Left ventricle myocardium inferior (tissue), 1 donor: ENCODE measurements at regions not wholly inside any gene's neighbourhood (a gene's known extent, or its start where the extent isn't known, plus 50 kb on each side); places are given as distances from the start of the nearest gene placed in this dataset.

Source experiments
- DNase-seq: peaks from one replicate; pipeline ENCODE4 v3.0.0-alpha.2; 2020
- H3K27ac ChIP-seq: fragments of 200-600 bp; replicated peaks from 2 replicates; pipeline ENCODE4 v1.8.0; 2021
- H3K27me3 ChIP-seq: fragments of 200-600 bp; 2 replicates; pipeline ENCODE4 v1.8.0; 2021; ENCODE audit warnings: low read depth
- H3K36me3 ChIP-seq: fragments of 200-600 bp; 2 replicates; pipeline ENCODE4 v1.8.0; 2021
- H3K4me1 ChIP-seq: fragments of 200-600 bp; 2 replicates; pipeline ENCODE4 v1.8.0; 2021
- H3K4me3 ChIP-seq: fragments of 200-600 bp; 2 replicates; pipeline ENCODE4 v1.8.0; 2021; ENCODE audit warnings: mild to moderate bottlenecking, moderate library complexity
- H3K9me3 ChIP-seq: fragments of 200-600 bp; replicated peaks from 2 replicates; pipeline ENCODE4 v1.8.0; 2021
- intact Hi-C: fragments of 100-400 bp; cut with micrococcal nuclease; formaldehyde crosslinking; loops from one replicate; pipeline ENCODE4 v1.11.0; 2022
- TF ChIP-seq, protein P1 (sequence below): fragments of 200-600 bp; IDR thresholded peaks from 2 replicates; pipeline ENCODE4 v1.8.0; 2021; ENCODE audit warnings: antibody characterized with exemption, mild to moderate bottlenecking, borderline replicate concordance
- donor health status: DM: no; HTN: yes; CAD: no; lungs with severe emphysema.

DNA sequence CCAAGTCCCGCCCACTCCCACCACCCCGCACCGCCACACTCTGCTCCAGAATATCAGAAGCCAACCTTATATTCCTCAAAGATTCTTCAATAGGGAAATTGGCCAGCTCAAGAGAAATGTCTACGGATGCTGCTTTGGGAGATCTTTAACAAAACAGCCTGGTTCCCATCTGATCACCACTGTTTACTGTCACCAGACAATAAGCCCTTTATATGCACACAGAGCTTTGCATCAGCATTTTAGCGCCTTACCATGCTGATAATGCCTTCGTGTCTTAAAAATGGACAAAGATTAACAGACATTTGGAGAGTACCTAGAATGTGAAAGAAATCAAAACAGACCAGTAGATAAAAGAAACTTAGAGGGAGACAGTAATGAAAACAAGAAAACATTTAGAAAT is 141.7 kb upstream of the SYT6 start:
- Histone ChIP-seq H3K9me3 (peaks cover 6% of the 10 kb centered on the region), H3K36me3 (no peaks in the 10 kb centered on the region), H3K4me3 (no peak overlapping the region), H3K27ac (no peak overlapping the region), H3K4me1 (no peaks in the 10 kb centered on the region), H3K27me3 (peaks cover 29% of the 10 kb centered on the region)
- DNase-seq = no peak
- intact Hi-C loops = no loop called here
- TF ChIP-seq, protein P1, sequence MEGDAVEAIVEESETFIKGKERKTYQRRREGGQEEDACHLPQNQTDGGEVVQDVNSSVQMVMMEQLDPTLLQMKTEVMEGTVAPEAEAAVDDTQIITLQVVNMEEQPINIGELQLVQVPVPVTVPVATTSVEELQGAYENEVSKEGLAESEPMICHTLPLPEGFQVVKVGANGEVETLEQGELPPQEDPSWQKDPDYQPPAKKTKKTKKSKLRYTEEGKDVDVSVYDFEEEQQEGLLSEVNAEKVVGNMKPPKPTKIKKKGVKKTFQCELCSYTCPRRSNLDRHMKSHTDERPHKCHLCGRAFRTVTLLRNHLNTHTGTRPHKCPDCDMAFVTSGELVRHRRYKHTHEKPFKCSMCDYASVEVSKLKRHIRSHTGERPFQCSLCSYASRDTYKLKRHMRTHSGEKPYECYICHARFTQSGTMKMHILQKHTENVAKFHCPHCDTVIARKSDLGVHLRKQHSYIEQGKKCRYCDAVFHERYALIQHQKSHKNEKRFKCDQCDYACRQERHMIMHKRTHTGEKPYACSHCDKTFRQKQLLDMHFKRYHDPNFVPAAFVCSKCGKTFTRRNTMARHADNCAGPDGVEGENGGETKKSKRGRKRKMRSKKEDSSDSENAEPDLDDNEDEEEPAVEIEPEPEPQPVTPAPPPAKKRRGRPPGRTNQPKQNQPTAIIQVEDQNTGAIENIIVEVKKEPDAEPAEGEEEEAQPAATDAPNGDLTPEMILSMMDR = no peak

DNA sequence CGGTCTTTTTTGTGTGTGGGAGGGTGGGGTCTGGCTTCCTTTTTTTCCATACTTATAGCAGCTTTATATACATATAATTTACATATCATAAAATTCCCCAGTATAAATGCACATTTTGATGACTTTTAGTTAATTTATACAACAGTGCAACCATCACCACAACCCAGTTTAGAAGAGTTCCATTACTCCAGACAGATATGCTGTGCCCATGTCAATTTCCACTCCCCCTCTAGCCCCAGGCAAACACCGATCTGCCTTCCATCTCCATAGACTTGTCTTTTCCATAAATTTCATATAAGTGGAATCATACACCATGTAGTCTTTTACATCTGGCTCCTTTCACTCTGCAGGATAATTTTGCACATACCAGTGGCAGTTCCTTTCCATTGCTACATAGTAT is 139.2 kb upstream of the SYT6 start:
- H3K4me3 ChIP-seq = no peak overlapping the region
- peaks cover 6% of the 10 kb centered on the region for H3K9me3 ChIP-seq
- H3K27me3 ChIP-seq = peaks cover 26% of the 10 kb centered on the region
- TF ChIP-seq, protein P1 = no peak
- no peaks in the 10 kb centered on the region for H3K4me1 ChIP-seq
- intact Hi-C loops = no loop called here
- no peaks in the 10 kb centered on the region for H3K36me3 ChIP-seq
- DNase-seq = no peak
- no peak overlapping the region for H3K27ac ChIP-seq

DNA sequence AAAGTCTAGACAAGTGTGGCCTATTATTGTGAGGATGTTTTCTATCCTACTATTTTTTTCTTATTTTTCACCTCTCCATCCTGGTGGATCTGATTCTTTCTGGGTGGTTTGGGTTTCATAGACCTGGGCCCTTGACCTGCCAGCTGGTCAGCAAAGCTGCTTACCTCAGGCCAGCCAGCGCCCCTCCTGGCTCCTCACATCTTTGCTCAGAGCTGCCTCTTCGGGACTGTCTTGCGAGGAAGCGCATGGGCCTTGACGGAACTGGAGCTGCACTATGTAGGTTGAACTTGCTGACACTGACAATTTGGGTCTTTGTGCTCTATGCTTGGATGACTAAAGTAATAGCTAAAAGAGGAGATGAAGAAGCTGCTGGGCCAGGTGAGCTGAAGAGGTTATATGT is 138.5 kb upstream of the SYT6 start:
- no peaks in the 10 kb centered on the region for H3K36me3 ChIP-seq
- peaks cover 6% of the 10 kb centered on the region for H3K9me3 ChIP-seq
- peaks cover 23% of the 10 kb centered on the region for H3K27me3 ChIP-seq
- TF ChIP-seq, protein P1 = no peak
- H3K27ac ChIP-seq = no peak overlapping the region
- intact Hi-C loops = no loop called here
- no peaks in the 10 kb centered on the region for H3K4me1 ChIP-seq
- no peak overlapping the region for H3K4me3 ChIP-seq
- DNase-seq = no peak

DNA sequence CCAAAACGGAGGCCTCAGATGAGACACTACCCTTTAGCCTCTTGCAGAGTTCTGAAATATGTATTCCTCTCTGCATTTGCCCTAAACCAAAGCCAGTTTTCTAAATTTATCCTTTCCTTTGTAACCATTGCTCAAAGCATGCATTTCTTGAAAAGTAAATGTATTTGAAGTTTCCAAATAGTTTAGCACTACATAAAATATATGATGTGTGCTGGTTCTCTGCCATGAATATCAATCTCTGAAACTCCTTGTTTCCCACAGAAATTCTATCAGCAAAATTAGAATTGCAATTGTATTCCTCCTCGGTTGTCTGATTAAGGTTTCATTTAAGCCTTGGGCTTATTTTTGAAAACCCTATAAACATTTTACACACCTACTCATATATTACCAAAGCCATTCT is 137.1 kb upstream of the SYT6 start:
- no peaks in the 10 kb centered on the region for H3K36me3 ChIP-seq
- TF ChIP-seq, protein P1 = no peak
- intact Hi-C loops = no loop called here
- no peak for DNase-seq
- H3K9me3 ChIP-seq = peaks cover 3% of the 10 kb centered on the region
- no peak overlapping the region for H3K4me3 ChIP-seq
- no peak overlapping the region for H3K27ac ChIP-seq
- peaks cover 20% of the 10 kb centered on the region for H3K27me3 ChIP-seq
- no peaks in the 10 kb centered on the region for H3K4me1 ChIP-seq

DNA sequence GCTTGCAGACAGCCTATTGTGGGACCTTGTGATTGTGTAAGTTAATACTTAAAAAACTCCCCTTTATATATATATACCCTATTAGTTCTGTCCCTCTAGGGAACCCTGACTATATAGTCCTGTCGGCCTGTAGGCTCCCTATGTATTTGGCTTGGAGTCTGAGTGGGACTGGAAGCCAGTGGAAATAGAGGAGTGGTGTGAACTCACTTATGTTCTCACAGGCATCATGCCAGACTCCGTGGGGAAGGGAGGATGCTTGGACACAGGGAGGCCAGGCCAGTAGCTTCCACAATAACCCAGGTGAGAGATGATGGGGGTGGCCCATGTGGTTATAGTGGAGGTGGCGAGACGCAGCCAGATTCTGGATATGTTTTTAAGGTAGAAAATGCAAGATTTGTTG is 136.7 kb upstream of the SYT6 start:
- Histone ChIP-seq H3K36me3 (no peaks in the 10 kb centered on the region), H3K4me1 (no peaks in the 10 kb centered on the region), H3K27me3 (peaks cover 20% of the 10 kb centered on the region), H3K27ac (no peak overlapping the region), H3K4me3 (no peak overlapping the region), H3K9me3 (no peaks in the 10 kb centered on the region)
- no peak for DNase-seq
- TF ChIP-seq, protein P1 = no peak
- intact Hi-C loops = no loop called here

DNA sequence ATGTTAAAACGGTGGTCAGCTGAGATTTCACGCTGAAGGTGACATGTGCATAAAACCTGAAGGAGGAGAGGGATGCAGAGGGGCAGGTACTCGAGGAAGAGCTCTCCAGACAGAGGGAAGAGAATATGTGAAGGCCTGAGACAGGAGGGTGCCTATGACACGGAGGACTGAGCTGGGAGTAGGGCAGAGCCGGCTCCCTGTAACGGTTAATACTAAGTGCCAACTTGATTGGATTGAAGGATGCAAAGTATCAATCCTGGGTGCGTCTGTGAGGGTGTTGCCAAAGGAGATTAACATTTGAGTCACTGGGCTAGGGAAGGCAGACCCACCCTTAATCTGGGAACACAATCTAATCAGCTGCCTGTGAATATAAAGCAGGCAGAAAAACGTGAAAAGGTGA is 136.2 kb upstream of the SYT6 start:
- Histone ChIP-seq H3K36me3 (no peaks in the 10 kb centered on the region), H3K27ac (no peak overlapping the region), H3K9me3 (no peaks in the 10 kb centered on the region), H3K27me3 (peaks cover 20% of the 10 kb centered on the region), H3K4me1 (no peaks in the 10 kb centered on the region), H3K4me3 (no peak overlapping the region)
- no peak for DNase-seq
- TF ChIP-seq, protein P1 = no peak
- intact Hi-C loops = no loop called here
